Hepatocyte (in vitro differentiated cells): ENCODE measurements at regions not wholly inside any gene's neighbourhood (a gene's known extent, or its start where the extent isn't known, plus 50 kb on each side); places are given as distances from the start of the nearest gene placed in this dataset.

Experiments
- DNase-seq: peaks from one replicate; pipeline ENCODE4 v3.0.0-alpha.2; 2016; ENCODE audit warnings: low spot score
- H2AFZ ChIP-seq: fragments of 200-600 bp; sonication (generic); 2 replicates; pipeline ENCODE4 v1.6.0; 2016; ENCODE audit warnings: antibody characterized with exemption, mild to moderate bottlenecking
- H3K27ac ChIP-seq: fragments of 200-600 bp; sonication (generic); 2 replicates; pipeline ENCODE4 v1.5.1; 2016; ENCODE audit warnings: mild to moderate bottlenecking
- H3K27me3 ChIP-seq: fragments of 200-600 bp; sonication (generic); 2 replicates; pipeline ENCODE4 v1.6.1; 2016
- H3K36me3 ChIP-seq: fragments of 200-600 bp; sonication (generic); replicated peaks from 2 replicates; pipeline ENCODE4 v1.5.1; 2016; ENCODE audit warnings: low read depth; ENCODE audit not compliant: insufficient read depth
- H3K4me1 ChIP-seq: fragments of 200-600 bp; sonication (generic); 2 replicates; pipeline ENCODE4 v1.5.1; 2016; ENCODE audit warnings: mild to moderate bottlenecking, moderate library complexity; ENCODE audit not compliant: insufficient read depth
- H3K4me2 ChIP-seq: fragments of 200-600 bp; sonication (generic); 2 replicates; pipeline ENCODE4 v1.6.0; 2016
- H3K4me3 ChIP-seq: fragments of 200-600 bp; sonication (generic); 2 replicates; pipeline ENCODE4 v1.5.1; 2016; ENCODE audit warnings: mild to moderate bottlenecking
- H3K79me2 ChIP-seq: fragments of 200-600 bp; sonication (generic); 2 replicates; pipeline ENCODE4 v1.6.0; 2017; ENCODE audit warnings: mild to moderate bottlenecking
- H3K9me2 ChIP-seq: fragments of 200-600 bp; sonication (generic); replicated peaks from 2 replicates; pipeline ENCODE4 v1.6.0; 2017; ENCODE audit warnings: mild to moderate bottlenecking; ENCODE audit not compliant: insufficient read depth
- H3K9me3 ChIP-seq: fragments of 200-600 bp; sonication (generic); 2 replicates; pipeline ENCODE4 v1.5.1; 2016; ENCODE audit warnings: low read depth, mild to moderate bottlenecking
- H4K20me1 ChIP-seq: fragments of 200-600 bp; sonication (generic); 2 replicates; pipeline ENCODE4 v1.6.0; 2016; ENCODE audit warnings: mild to moderate bottlenecking; ENCODE audit not compliant: insufficient read depth, poor library complexity, severe bottlenecking
- CTCF ChIP-seq: fragments of 200-600 bp; sonication (generic); IDR thresholded peaks from 2 replicates; pipeline ENCODE4 v1.5.1; 2016; ENCODE audit warnings: antibody characterized with exemption, mild to moderate bottlenecking; ENCODE audit not compliant: poor library complexity
- EZH2 ChIP-seq: fragments of 200-600 bp; sonication (generic); IDR thresholded peaks from 2 replicates; pipeline ENCODE4 v1.6.1; 2016; ENCODE audit warnings: antibody characterized with exemption, mild to moderate bottlenecking, borderline replicate concordance
- EZH2phosphoT487 ChIP-seq: fragments of 200-600 bp; sonication (generic); IDR thresholded peaks from one replicate; pipeline ENCODE4 v1.6.1; 2018; ENCODE audit warnings: antibody characterized with exemption, mild to moderate bottlenecking, low read depth, moderate library complexity; ENCODE audit not compliant: unreplicated experiment, severe bottlenecking
- WGBS: methylation state at CpG from one replicate; pipeline ENCODE4 v1.1.6; 2016; ENCODE audit warnings: low lambda C conversion rate; ENCODE audit errors: missing lambda C conversion rate; 5-methylcytosine and 5-hydroxymethylcytosine counted together

GRCh38 chr2:223366566-223366965 is 235.6 kb downstream of the SCG2 start:
- DNase-seq = no peak
- no peak for TF ChIP-seq CTCF
- no peak for TF ChIP-seq EZH2phosphoT487
- no peak for TF ChIP-seq EZH2
- 77% methylated on average over 5 of the region's 5 CpGs for WGBS

GRCh38 chr2:223368481-223368880 is 233.7 kb downstream of the SCG2 start:
- Histone ChIP-seq H2AFZ (no peak overlapping the region), H3K27ac (no peak overlapping the region), H3K4me2 (no peak overlapping the region), H3K27me3 (no peaks in the 10 kb centered on the region), H4K20me1 (no peaks in the 10 kb centered on the region), H3K9me2 (no peaks in the 10 kb centered on the region), H3K9me3 (no peaks in the 10 kb centered on the region), H3K36me3 (no peaks in the 10 kb centered on the region), H3K4me1 (no peaks in the 10 kb centered on the region), H3K79me2 (no peaks in the 10 kb centered on the region), H3K4me3 (no peak overlapping the region)
- no peak for TF ChIP-seq EZH2
- TF ChIP-seq EZH2phosphoT487 = no peak
- TF ChIP-seq CTCF = no peak
- DNase-seq = no peak
- WGBS = 71% methylated on average over 2 of the region's 2 CpGs

More at GRCh38 chr2:223366566-223366965, 235.6 kb downstream of the SCG2 start:
- no peaks in the 10 kb centered on the region for H3K36me3 ChIP-seq
- no peaks in the 10 kb centered on the region for H3K9me3 ChIP-seq
- H3K27me3 ChIP-seq = no peaks in the 10 kb centered on the region
- no peak overlapping the region for H3K4me2 ChIP-seq
- no peak overlapping the region for H3K4me3 ChIP-seq
- no peaks in the 10 kb centered on the region for H3K79me2 ChIP-seq
- no peaks in the 10 kb centered on the region for H3K4me1 ChIP-seq
- H3K27ac ChIP-seq = no peak overlapping the region
- no peak overlapping the region for H2AFZ ChIP-seq
- H3K9me2 ChIP-seq = no peaks in the 10 kb centered on the region
- no peaks in the 10 kb centered on the region for H4K20me1 ChIP-seq

GRCh38 chr2:223369889-223370288 is 232.3 kb downstream of the SCG2 start:
- WGBS = 27% methylated on average over 3 of the region's 3 CpGs
- Histone ChIP-seq H3K4me2 (no peak overlapping the region), H3K4me3 (no peak overlapping the region), H3K4me1 (no peaks in the 10 kb centered on the region), H3K36me3 (no peaks in the 10 kb centered on the region), H3K9me3 (no peaks in the 10 kb centered on the region), H3K27me3 (no peaks in the 10 kb centered on the region), H3K79me2 (no peaks in the 10 kb centered on the region), H3K27ac (no peak overlapping the region), H2AFZ (no peak overlapping the region), H4K20me1 (no peaks in the 10 kb centered on the region), H3K9me2 (no peaks in the 10 kb centered on the region)
- DNase-seq = no peak
- no peak for TF ChIP-seq EZH2phosphoT487
- TF ChIP-seq EZH2 = no peak
- no peak for TF ChIP-seq CTCF

- no peaks in the 10 kb centered on the region for H3K4me1 ChIP-seq
- no peak overlapping the region for H3K4me2 ChIP-seq
- TF ChIP-seq EZH2phosphoT487 (no peak), EZH2 (no peak)
- no peaks in the 10 kb centered on the region for H3K36me3 ChIP-seq
- H3K9me2 ChIP-seq = no peaks in the 10 kb centered on the region
- no peak for DNase-seq
- WGBS = 83% methylated on average over 1 of the region's 1 CpG
- no peak overlapping the region for H3K27ac ChIP-seq
- H3K4me3 ChIP-seq = no peak overlapping the region
- H4K20me1 ChIP-seq = no peaks in the 10 kb centered on the region
- no peak overlapping the region for H2AFZ ChIP-seq
- H3K79me2 ChIP-seq = no peaks in the 10 kb centered on the region
- no peaks in the 10 kb centered on the region for H3K9me3 ChIP-seq
- H3K27me3 ChIP-seq = no peaks in the 10 kb centered on the region
Observed at GRCh38 chr2:223383315-223383714, 218.8 kb downstream of the SCG2 start.
